Stimulated activated CD8-positive, alpha-beta memory T cell treated with anti-CD3 and anti-CD28 coated beads, Interleukin-7, amount 100 ng/mL, for 1 hour (primary cell): ENCODE measurements at regions not wholly inside any gene's neighbourhood (a gene's known extent, or its start where the extent isn't known, plus 50 kb on each side); places are given as distances from the start of the nearest gene placed in this dataset.
"Not testable (repeated sequence)": the region's sequence is repeated elsewhere in the genome, so short reads cannot be mapped to it uniquely, and the experiment has no call there.

Experiments
- DNase-seq, 2 donors: peaks; one replicate each; pipeline ENCODE4 v3.0.0-alpha.2; 2020; ENCODE audit warnings: low read depth in 2 of 2

DNA sequence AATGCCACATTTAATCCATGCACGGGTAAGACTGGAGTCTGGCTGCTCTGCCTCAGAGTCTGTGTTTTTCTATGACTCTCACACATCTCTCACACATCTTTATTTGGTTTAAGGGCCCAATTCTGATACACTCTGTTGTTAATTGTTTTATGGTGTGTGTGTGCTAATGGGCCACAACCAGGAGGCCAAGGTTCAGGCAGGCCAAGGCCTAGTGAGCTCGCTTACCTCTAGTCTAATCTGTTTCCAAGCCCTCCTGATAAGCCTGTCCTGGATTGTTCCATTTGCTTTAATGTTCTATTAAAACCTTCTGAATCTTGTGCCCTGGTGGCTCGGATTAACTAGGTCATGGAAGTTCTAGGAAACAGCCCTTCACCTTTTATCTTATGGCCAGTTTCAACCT, 445.4 kb upstream of the DPH6 start:
- no peak for DNase-seq

DNA sequence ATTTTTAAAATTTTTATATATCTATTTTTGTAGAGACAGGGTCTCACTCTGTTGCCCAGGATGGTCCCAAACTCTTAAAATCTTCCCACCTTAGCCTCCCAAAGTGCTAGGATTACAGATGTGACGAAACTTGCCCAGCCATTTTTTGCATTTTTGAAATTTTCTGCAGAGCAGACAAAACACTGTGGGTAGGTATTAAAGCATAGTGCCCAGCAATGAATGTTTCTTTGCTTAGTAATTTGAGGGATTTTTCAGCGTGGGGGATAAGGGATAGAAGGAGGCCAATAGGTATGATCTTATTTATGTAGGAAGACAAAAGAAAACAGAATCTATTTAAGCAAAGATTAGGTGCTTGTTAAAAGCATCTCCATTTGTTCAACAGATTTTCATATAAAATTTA, 446.8 kb upstream of the DPH6 start:
- no peak for DNase-seq

DNA sequence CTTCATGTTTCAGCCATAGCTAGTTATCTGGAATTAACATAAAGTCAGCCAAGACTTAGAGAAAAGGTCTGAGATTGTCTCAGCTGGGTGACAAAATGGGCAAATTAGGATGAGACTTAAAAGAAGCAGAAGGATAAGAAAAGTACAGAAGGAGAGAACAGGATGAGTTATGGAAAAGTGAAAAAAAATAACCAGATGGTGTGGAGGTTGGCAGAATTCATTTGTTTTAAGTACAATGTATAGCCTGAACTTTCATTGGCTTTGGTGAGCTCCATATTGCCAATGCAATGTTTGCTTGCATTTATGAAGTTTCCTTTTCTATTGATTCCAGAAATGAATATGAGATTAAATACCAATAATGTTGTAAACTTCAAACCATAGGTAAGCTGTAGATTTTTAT, 447.2 kb upstream of the DPH6 start:
- DNase-seq: no peak

DNA sequence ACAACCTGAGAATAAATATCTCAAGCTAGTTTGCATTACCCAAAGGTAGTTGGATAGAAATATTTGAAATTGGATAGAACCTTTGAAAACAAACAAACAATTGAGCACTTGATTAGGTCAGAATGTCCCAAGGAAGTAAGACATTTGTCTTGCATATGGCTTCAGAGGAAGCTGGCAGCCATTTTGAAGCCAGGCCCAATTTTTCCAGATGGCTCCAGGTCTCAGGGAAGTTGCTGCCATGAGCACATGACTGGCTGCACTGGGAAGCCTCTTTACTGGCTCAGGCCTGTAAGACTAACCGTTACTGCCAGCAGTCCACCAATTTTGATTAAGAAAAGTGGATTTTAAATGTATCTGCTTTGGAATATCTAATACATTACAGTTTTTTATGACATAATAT, 448.9 kb upstream of the DPH6 start:
- no peak for DNase-seq

DNA sequence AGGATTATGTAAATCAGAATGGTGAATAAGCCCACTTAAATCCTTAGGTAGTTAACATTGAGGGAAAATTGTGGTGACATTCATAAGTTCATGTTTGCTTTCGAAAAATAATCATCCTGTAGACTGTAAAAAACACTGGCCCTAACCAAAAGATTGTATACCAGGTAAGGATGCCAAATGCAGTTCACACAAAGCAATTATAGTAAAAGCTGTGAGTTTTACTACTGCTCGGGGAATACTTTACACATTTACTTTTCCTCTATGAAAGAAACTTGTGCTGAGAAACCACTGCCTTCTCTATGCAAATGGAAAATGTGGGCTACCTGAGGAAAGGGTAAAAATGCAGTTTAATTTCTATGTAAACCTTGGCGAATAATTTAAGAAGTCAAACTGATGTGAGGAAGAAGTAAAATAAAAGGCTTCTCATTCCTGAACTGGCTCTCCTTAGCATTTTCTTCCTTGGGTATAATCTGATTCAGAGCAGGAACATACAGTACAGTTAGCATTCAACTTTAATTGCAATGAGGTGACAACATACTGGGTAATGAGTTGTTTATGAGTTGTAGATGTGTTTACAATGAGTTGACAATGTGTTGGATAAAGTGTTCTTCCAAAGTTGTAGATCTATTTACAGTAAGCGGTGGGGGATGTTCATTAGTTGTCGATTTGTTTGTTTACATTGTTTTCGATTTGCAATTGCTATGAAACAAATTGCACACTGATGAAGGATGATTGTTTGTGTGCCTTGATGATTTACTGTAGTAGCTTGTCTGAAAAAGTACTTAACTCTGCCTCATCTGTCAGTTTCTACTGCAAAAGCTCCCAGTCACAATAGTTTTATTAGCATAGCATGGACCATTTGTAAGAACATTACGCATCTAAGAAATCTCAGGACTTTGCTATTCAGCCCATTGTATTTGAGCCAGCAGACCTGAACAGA, 453.0 kb upstream of the DPH6 start:
- no peak for DNase-seq

DNA sequence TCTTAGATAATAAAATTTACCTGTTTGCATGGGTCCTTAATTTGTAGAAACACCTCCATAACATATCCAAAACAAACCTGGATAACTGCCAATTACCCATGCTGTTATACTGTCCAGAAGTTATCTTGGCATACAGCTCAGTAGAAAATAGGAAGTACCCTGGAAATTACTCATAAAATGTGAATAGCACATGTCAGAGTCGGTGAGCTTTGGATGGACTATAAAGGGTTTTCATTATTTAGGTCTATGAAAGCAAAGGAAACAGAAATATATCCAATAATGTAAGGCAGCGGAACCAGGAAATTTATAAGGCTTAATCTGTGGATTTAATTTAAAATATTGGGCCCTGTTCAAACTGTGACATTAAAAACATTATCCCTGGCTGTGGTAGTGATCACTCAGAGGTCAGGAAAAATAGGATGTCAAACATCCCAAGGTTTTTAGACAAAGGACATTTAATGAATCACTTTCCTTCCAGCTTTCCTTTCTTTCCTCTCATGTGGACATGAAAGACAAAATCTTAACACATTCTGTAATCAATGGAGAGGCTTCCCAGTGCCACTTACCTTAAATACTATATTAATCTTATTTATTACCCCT, 459.0 kb upstream of the DPH6 start:
- DNase-seq: no peak

DNA sequence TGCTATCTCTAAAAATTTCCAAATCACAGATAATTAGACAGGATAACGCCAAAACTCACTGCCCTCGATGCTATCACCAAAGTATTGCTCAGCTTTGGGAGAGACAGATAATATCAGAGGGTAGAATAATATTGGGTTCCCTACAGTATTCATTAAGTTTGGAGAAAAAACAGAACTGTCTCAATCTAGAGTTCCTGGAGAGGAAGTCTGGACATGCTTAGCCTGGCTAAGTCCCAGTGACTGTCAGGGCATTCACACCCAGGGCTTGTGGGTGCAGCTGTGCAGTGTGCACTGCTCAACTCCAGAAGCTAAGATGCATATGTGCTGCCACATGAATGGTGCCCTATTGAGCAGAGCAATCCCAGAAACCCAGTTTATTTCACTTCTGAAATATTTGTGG, 459.6 kb upstream of the DPH6 start:
- no peak for DNase-seq

DNA sequence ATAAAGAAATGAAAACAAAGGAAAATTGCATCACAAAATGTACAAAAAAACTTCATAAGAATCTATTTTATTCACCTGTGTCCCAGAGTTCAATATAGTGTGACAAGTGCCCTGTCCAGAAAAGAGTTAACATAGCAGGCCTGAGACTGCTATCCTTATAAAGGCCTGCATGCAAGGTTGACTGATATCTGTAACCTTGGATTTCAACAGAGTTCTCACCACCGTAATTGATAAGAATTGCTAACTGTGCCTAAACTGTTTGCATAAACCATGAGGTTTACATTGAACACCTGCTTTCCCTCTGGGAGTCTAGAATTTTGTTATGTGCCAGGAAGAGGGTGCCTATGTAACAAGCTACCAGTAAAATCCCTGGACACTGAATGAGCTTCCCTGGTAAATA, 461.7 kb upstream of the DPH6 start:
- no peak for DNase-seq

DNA sequence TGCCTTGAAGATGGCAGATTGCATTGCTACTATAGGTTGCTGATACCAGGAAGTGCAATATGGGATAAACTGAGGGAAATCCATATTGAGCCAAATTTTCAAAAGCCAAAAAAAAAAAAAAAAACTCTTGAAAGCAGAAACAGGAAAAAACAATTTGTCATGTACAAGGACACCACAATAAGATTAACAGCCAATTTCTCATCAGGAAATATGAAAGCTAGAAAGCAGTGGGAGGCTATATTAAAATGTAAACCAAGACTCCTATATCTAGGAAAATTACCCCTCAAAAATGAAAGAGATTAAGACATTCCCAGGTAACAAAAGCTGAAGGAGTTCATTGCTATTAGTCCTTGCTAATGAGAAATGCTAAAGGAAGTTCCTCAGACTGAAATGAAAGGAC, 462.8 kb upstream of the DPH6 start:
- no peak for DNase-seq

DNA sequence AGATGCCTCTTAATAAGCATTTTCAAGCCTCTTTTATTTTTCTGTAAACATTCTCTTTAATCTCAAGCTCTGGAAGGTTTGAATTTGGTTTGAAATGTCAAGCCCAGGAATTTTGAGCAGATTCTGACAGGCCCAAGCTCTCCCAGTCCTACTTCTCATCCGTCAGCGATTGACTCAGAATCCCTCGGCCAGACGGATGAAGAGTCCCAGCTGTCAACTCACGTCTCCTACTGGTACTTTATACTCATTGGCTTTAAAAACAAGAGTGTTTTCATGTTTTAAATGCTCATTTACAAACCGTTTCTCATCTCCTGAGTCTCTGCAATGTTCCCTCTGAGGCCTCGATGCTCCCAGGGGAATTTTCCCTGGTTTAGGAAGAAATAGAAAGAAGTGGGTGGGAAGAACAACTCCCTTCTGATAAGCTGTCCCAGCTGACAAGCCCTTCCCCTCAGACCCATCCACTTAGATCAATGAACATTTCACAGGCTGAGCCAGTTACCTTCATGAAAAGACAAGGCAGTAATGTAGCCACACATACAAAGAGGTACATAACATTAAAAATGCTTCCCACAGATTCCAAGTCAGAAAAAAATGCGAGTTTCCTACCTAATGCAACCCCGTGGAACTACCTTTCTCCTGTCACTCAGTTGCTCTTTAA, 478.2 kb upstream of the DPH6 start:
- DNase-seq: no peak

DNA sequence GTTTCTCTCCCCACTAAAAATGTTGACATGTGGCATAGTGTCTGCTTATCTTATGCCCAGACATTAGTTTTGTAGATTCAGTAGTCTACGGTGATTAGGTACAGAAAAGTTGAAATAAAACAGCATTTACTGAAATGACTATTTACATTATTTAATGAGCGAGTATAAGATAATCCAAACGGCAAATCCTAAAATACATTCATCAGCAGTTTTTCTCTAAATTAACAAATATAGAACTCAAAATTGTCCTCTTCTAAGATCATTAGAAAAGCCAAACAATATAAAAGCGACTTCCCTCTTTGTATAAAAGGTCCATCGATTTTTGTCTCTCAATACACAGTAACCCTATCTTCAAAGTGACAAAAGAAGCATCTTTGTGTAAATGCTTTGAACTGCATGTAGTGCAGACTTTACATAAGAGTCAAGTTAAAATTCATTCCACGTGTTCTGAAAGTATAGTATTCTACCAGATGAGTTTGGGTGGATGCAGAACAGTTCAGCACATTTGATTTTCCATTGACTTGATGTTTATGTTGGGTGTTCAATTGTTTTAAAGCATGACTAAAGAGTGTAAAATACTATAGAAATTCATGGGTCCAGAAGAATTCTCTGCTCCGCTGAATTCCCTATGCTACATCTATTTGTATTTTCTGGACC, 480.8 kb upstream of the DPH6 start:
- DNase-seq: no peak

DNA sequence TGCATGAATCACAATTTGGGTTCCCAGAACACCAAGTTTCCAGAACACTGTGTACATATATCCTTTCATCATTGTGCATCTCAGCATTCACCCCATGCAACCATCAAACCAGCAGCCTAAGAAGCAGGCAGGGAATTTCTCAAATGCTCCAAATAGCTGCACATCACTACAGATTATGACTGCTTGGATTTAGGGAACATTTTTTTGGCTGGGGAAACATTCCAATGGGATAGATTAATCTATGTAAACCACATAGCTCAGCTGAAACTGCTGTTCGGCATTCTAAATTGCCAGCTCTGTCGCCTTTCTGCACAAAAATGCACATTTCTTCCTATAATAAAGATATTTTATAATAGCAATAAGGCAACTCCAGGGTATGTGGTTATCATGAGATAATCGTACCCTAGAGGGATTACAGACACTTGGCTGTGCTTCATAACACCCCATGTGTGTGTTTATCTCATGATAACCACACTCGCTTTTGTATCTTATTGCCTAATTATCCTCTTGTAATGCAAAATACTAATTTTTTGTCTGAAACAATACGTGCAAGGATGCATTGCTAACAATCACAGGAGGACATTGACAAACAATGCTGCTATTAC, 483.7 kb upstream of the DPH6 start:
- DNase-seq: no peak

DNA sequence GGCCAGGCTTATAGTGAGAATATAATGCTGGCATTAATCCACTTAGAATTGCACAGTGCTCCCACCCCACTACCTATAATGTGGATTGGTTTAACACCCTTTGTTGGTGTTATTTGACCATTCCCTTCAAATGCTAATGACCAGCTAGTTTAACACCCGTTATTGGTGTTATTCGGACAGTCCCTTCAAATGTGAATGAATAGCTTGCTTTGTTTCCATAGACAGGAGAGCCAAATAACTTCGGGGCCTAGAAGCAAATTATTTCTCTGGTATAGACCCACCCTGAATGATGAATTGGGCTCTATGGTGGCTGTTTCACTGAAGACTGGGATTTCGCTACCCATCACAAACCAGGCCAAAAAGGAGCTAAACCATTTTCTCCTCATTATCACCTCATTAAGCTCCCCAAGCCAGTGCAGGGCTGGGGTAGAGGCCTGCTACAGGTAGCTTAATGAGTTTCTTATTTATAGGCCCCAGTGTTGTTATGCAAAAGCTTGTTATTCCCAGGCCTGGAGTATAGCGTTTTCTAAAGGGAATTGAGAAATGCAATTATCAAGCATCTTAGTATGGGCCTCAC, 494.1 kb upstream of the DPH6 start:
- DNase-seq: no peak

DNA sequence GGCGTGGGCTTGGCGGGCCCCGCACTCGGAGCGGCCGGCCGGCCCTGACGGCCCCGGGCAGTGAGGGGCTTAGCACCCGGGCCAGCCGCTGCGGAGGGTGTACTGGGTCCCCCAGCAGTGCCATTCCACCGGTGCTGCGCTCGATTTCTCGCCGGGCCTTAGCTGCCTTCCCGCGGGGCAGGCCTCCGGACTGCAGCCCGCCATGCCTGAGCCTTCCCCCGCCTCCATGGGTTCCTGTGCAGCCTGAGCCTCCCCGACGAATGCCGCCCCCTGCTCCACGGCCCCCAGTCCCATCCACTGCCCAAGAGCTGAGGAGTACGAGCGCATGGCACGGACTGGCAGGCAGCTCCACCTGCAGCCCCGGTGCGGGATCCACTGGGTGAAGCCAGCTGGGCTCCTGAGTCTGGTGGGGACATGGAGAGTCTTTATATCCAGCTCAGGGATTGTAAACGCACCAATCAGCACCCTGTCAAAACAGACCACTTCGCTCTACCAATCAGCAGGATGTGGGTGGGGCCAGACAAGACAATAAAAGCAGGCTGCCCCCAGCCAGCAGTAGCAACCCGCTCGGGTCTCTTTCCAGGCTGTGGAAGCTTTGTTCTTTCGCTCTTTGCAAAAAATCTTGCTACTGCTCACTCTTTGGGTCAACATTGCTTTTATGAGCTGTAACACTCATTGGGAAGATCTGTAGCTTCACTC, 501.2 kb upstream of the DPH6 start:
- not testable (repeated sequence) for DNase-seq

DNA sequence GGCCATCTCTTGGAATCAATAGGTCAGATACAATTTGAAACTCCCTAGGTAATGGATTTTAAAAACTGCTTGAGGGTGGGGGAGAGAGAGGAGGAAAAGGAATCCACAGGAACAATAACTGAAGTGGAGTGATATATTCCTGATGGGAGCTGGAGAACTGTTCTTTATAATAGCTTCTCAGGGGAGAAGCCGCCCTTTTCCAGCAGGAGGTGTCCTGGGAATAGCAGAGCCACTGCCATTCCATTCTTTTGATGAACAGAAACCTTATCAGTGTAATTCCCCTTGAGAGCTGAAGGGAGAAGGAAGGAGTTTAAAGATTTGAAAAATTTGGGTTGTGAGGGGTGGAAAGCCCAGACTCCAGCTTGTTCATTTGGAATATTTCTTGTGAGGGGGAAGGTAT, 504.9 kb upstream of the DPH6 start:
- DNase-seq: no peak

DNA sequence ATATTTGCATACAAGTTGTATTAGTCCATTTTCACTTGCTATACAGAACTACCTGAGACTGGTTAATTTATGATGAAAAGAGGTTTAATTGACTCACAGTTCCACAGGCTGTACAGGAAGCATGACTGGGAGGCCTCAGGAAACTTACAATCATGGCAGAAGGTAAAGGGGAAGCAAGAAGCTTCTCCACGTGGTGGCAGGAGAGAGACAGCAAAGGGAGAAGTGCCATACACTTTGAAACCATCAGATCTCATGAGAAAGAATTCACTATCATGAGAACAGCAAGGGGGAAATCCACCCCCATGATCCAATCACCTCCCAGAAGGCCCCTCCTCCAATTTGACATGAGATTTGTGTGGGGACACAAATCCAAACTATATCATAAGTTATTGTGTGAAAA, 506.7 kb upstream of the DPH6 start:
- not testable (repeated sequence) for DNase-seq

DNA sequence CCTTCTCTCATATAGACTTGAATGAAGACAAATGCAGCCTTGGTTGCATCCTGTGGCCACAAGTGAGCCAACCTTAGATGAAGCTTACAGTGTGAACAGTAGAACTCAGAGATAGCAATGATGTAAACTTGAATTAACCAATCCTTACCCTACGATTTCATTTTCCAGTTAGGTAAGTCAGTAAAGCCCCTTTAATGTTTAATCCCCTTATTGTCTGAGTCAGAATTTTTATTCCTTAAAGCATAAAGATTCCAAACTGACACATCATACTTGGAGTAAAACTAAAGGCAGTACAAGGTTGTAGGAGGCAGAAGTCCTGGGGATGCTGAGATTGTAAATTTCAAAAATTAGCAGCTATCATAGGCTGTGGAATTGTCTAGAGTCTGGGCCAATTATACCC, 507.8 kb upstream of the DPH6 start:
- no peak for DNase-seq

DNA sequence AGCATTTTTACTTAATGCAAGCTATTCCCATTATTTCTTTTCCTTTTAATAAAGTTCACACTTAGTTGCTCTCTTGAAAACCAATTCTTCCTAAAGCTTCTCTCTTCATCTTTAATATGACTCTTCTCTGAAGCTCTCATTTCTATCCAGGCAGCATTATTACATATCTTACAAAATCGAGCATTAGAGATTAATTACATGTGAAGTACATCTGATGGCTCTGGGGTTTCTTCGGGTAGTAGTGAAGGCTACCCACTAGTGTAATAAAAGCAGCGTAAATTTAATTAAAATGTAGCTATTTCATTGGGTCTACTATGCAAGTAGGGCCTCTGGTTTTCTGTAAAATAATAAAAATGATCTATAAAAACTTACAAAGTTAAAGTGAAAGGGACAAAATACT, 513.6 kb upstream of the DPH6 start:
- DNase-seq: no peak

DNA sequence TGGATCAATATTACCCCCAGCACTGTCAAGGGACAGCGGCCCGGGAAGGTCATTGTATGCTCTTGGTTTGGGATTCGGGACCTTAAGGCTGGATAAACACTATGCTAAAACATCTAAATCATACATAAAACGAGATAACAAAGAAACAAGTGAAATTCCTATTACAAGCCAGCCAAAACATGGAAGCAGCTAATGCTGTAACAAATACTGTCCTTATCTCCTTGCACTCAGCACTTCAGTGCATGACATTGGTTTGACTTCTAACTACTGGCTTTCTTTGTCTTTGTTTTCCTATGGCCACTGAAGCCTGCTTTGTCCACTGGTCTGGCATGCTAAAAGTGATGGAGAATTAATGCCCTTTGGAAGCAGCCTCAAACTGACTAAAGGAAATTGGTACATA, 516.4 kb upstream of the DPH6 start:
- DNase-seq: no peak

DNA sequence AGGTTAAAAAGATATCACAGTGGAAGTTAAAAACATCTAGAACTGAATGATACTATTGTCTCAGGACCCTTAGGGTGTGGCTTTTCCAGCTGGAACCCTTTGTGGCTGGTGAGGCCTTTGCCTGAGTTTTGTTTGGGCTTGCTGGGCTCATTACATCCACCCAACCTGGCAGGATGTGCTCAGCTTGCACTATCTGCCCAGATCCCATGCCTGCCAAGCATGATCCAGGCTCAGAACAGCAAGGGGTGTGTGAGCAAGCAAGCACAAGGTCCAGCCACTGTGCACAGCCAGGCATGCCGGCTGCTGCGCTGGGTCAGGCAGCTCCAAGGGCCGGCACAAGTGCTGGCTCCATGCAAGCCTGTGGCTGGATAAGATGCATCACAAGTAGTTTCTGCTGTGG, 512.7 kb upstream of the CDIN1 start:
- DNase-seq: no peak
